IMR-90 (cell line): ENCODE measurements at regions not wholly inside any gene's neighbourhood (a gene's known extent, or its start where the extent isn't known, plus 50 kb on each side); places are given as distances from the start of the nearest gene placed in this dataset.

Experiments used
- ATAC-seq: fragments of 200-7000 bp; cut with Tn5 transposase; 2 replicates; pipeline ENCODE4 v1.9.1; 2020; ENCODE audit warnings: low read depth, mild to moderate bottlenecking, moderate library complexity
- BruUV-seq: library from RNA; stranded (reverse); fragments of 400-500 nt; replicated peaks from 2 replicates; lab custom pipeline; 2021; lab: Mats Ljungman, UMichigan
- CTCF ChIA-PET: fragments of 300-600 bp; formaldehyde crosslinking; extraction: SDS; loops from one replicate; lab custom pipeline; 2021; ENCODE audit warnings: antibody characterized with exemption; lab: Yijun Ruan, JAX
- POLR2A ChIA-PET: fragments of 300-600 bp; sonication (Branson Sonifier 250); formaldehyde crosslinking; loops from one replicate; lab custom pipeline; 2022; ENCODE audit warnings: antibody characterized with exemption; ENCODE audit not compliant: unreplicated experiment; lab: Charles Lee
- DNase-seq: peaks from one replicate; pipeline ENCODE4 v3.0.0; 2013
- H2AFZ ChIP-seq: replicated peaks from 2 replicates; pipeline ENCODE3; 2013; ENCODE audit warnings: low read length, mild to moderate bottlenecking; ENCODE audit not compliant: poor library complexity
- H2AK5ac ChIP-seq: 2 replicates; pipeline ENCODE4 v1.6.1; 2013; ENCODE audit warnings: low read depth, low read length, inconsistent platforms
- H2AK9ac ChIP-seq: replicated peaks from 2 replicates; pipeline ENCODE3; 2013; ENCODE audit warnings: mild to moderate bottlenecking, low read depth, low read length, moderate library complexity; ENCODE audit not compliant: poor library complexity
- H2BK120ac ChIP-seq: 2 replicates; pipeline ENCODE4 v1.6.1; 2013; ENCODE audit warnings: low read depth, low read length, inconsistent platforms
- H2BK15ac ChIP-seq: 3 replicates; pipeline ENCODE4 v1.6.1; 2013; ENCODE audit warnings: low read depth, low read length, inconsistent platforms
- H2BK20ac ChIP-seq: 2 replicates; pipeline ENCODE4 v1.6.1; 2013; ENCODE audit warnings: low read depth, mild to moderate bottlenecking, inconsistent platforms, low read length, moderate library complexity
- H2BK5ac ChIP-seq: 2 replicates; pipeline ENCODE4 v1.6.1; 2013; ENCODE audit warnings: mild to moderate bottlenecking, low read depth, low read length, inconsistent platforms; ENCODE audit not compliant: poor library complexity, severe bottlenecking
- H3K14ac ChIP-seq: replicated peaks from 2 replicates; pipeline ENCODE4 v1.6.1; 2013; ENCODE audit warnings: low read depth, low read length, inconsistent platforms
- H3K18ac ChIP-seq: 2 replicates; pipeline ENCODE4 v1.6.1; 2013; ENCODE audit warnings: low read depth, low read length, control low read depth
- H3K23ac ChIP-seq: 2 replicates; pipeline ENCODE4 v1.6.1; 2013; ENCODE audit warnings: low read depth, low read length, inconsistent platforms
- H3K27ac ChIP-seq: 2 replicates; pipeline ENCODE4 v1.5.1; 2013; ENCODE audit warnings: mild to moderate bottlenecking, control low read depth, low read length; ENCODE audit not compliant: insufficient read depth
- H3K27me3 ChIP-seq: 2 replicates; pipeline ENCODE4 v1.6.1; 2013; ENCODE audit warnings: low read length; ENCODE audit not compliant: control insufficient read depth, insufficient read depth
- H3K36me3 ChIP-seq: 2 replicates; pipeline ENCODE4 v1.6.1; 2013; ENCODE audit warnings: low read length, mixed read lengths; ENCODE audit not compliant: control insufficient read depth, insufficient read depth
- H3K4ac ChIP-seq: 2 replicates; pipeline ENCODE4 v1.6.1; 2013; ENCODE audit warnings: low read depth, low read length, inconsistent platforms
- H3K4me1 ChIP-seq: 2 replicates; pipeline ENCODE4 v1.6.1; 2013; ENCODE audit warnings: low read length, mixed read lengths; ENCODE audit not compliant: control insufficient read depth, insufficient read depth
- H3K4me2 ChIP-seq: 2 replicates; pipeline ENCODE4 v1.6.1; 2013; ENCODE audit warnings: low read depth, mild to moderate bottlenecking, control low read depth, low read length, moderate library complexity
- H3K4me3 ChIP-seq: 2 replicates; pipeline ENCODE4 v1.5.1; 2013; ENCODE audit warnings: low read depth, mild to moderate bottlenecking, control low read depth, low read length, moderate library complexity; ENCODE audit not compliant: insufficient read depth
- H3K56ac ChIP-seq: 2 replicates; pipeline ENCODE4 v1.6.1; 2013; ENCODE audit warnings: low read length, inconsistent platforms; ENCODE audit not compliant: insufficient read depth; ENCODE audit errors: extremely low read depth
- H3K79me1 ChIP-seq, 2 experiments: 2 replicates each; pipeline ENCODE4 v1.6.1; 2013; ENCODE audit warnings: low read length in 2 of 2, inconsistent platforms in 1 of 2, low read depth in 1 of 2
- H3K9ac ChIP-seq: 2 replicates; pipeline ENCODE4 v1.6.1; 2013; ENCODE audit warnings: low read depth, low read length, control low read depth
- H3K9me1 ChIP-seq: 2 replicates; pipeline ENCODE4 v1.6.1; 2013; ENCODE audit warnings: low read length, inconsistent platforms; ENCODE audit not compliant: insufficient read depth
- H3K9me3 ChIP-seq: 2 replicates; pipeline ENCODE4 v1.6.1; 2013; ENCODE audit warnings: low read length; ENCODE audit not compliant: control insufficient read depth, insufficient read depth
- H4K20me1 ChIP-seq: 2 replicates; pipeline ENCODE4 v1.6.1; 2013; ENCODE audit warnings: low read length, inconsistent platforms; ENCODE audit not compliant: insufficient read depth
- H4K5ac ChIP-seq: 2 replicates; pipeline ENCODE4 v1.6.1; 2013; ENCODE audit warnings: mild to moderate bottlenecking, low read depth, low read length, control low read depth
- H4K8ac ChIP-seq, 2 experiments: 2 replicates each; pipeline ENCODE4 v1.6.1; 2013; ENCODE audit warnings: low read depth in 2 of 2, low read length in 2 of 2, control low read depth in 1 of 2, inconsistent platforms in 1 of 2
- H4K91ac ChIP-seq: 2 replicates; pipeline ENCODE4 v1.6.1; 2013; ENCODE audit warnings: low read depth, low read length, inconsistent platforms; ENCODE audit not compliant: insufficient read depth
- CEBPB ChIP-seq: IDR thresholded peaks from 2 replicates; pipeline ENCODE4 v1.6.1; 2012; ENCODE audit warnings: low read depth, low read length, improper control_type of control experiment
- NFE2L2 ChIP-seq: fragments of 150-350 bp; IDR thresholded peaks from 2 replicates; pipeline ENCODE4 v1.6.1; 2016; ENCODE audit warnings: low read depth, mild to moderate bottlenecking, low read length
- RCOR1 ChIP-seq: IDR thresholded peaks from 2 replicates; pipeline ENCODE4 v1.6.1; 2012; ENCODE audit warnings: mild to moderate bottlenecking, low read length, improper control_type of control experiment; ENCODE audit not compliant: insufficient replicate concordance
- SMC3 ChIP-seq: fragments of 150-350 bp; IDR thresholded peaks from 2 replicates; pipeline ENCODE4 v1.6.1; 2016; ENCODE audit warnings: low read depth, mild to moderate bottlenecking, antibody characterized with exemption, low read length, moderate library complexity
- USF2 ChIP-seq: fragments of 150-350 bp; IDR thresholded peaks from 2 replicates; pipeline ENCODE4 v1.6.1; 2017; ENCODE audit warnings: mild to moderate bottlenecking, antibody characterized with exemption, low read length, low read depth
- WGBS, 2 experiments: methylation state at CpG; one replicate each; pipeline versions ENCODE4 v1.1.5 to v1.1.7; 2013; ENCODE audit warnings: missing lambda C conversion rate in 2 of 2; ENCODE audit not compliant: insufficient read length in 1 of 2; ENCODE audit errors: extremely low coverage in 2 of 2; 5-methylcytosine and 5-hydroxymethylcytosine counted together
- dilution Hi-C: fragments of 300-500 bp; cut with HindIII; formaldehyde crosslinking; loops from one replicate; pipeline ENCODE4 v1.14.3; 2018; ENCODE audit warnings: low sequenced_read_pairs; ENCODE audit not compliant: unreplicated experiment
- in situ Hi-C: fragments of 300-500 bp; cut with MboI; formaldehyde crosslinking; loops from 3 replicates; pipeline ENCODE4 v1.14.3; 2019; ENCODE audit warnings: low sequenced_read_pairs, inconsistent platforms, mixed read lengths
- intact Hi-C: fragments of 100-400 bp; cut with micrococcal nuclease; formaldehyde crosslinking; loops from 2 replicates; pipeline ENCODE4 v1.10.0; 2022

- in situ Hi-C loops (no loop called here), intact Hi-C loops (no loop called here), dilution Hi-C loops (no loop called here)
- ATAC-seq: no peak
- Histone ChIP-seq H3K18ac (no peak overlapping the region), H2BK120ac (no peak overlapping the region), H3K23ac (no peak overlapping the region), H3K56ac (no peak overlapping the region), H2AK5ac (no peak overlapping the region), H3K9me3 (no peaks in the 10 kb centered on the region), H3K27me3 (no peaks in the 10 kb centered on the region), H3K36me3 (no peaks in the 10 kb centered on the region), H2AFZ (no peak overlapping the region), H3K14ac (no peak overlapping the region), H4K20me1 (no peaks in the 10 kb centered on the region), H2BK15ac (no peak overlapping the region), H3K9ac (no peak overlapping the region), H3K9me1 (no peaks in the 10 kb centered on the region), H3K27ac (no peak overlapping the region), H2AK9ac (no peak overlapping the region), H2BK20ac (no peak overlapping the region), H3K4me2 (no peak overlapping the region), H4K91ac (no peak overlapping the region), H3K4me3 (no peak overlapping the region), H4K5ac (no peak overlapping the region), H2BK5ac (no peak overlapping the region), H3K4me1 (no peaks in the 10 kb centered on the region), H3K4ac (no peak overlapping the region), H4K8ac (no peak overlapping the region), H3K79me1 (no peaks in the 10 kb centered on the region)
- no CpG with 5 or more reads among the region's 4 CpGs for WGBS, 2 experiments
- no peak for DNase-seq
- BruUV-seq: no TSS peak
- no peak for TF ChIP-seq SMC3
- no peak for TF ChIP-seq USF2
- TF ChIP-seq CEBPB: no peak
- TF ChIP-seq NFE2L2: no peak
- TF ChIP-seq RCOR1: no peak
- ChIA-PET CTCF (no interaction called here), POLR2A (no interaction called here)
These were observed 540.6 kb downstream of the RIT2 start for GRCh38 chr18:42574871-42575270.
